ENCODE measurements at regions not wholly inside any gene's neighbourhood (a gene's known extent, or its start where the extent isn't known, plus 50 kb on each side); places are given as distances from the start of the nearest gene placed in this dataset.

GRCh38 chr11:104556606-104557301 is 341.5 kb downstream of the CASP12 start:
- DNase-seq (ENCODE audit: low spot score), result no peak
- no peaks in the 10 kb centered on the region for H3K36me3 ChIP-seq
- intact Hi-C loops (cut with DNase I), result no loop called here
- 77% methylated on average over 4 of the region's 4 CpGs for WGBS
- H3K27ac ChIP-seq, result no peak overlapping the region
- no peaks in the 10 kb centered on the region for H3K4me1 ChIP-seq (replicated peaks)
- H3K9me3 ChIP-seq, result no peaks in the 10 kb centered on the region
- no peaks in the 10 kb centered on the region for H3K27me3 ChIP-seq (replicated peaks; ENCODE audit: insufficient read depth)
- TF ChIP-seq POLR2A (IDR thresholded peaks at IDR 0.05), result no peak
- TF ChIP-seq POLR2AphosphoS5 (IDR thresholded peaks at IDR 0.05), result no peak
- TF ChIP-seq CTCF (IDR thresholded peaks at IDR 0.05), result no peak
- no peak overlapping the region for H3K4me3 ChIP-seq

GRCh38 chr11:104549019-104549418 is 349.2 kb downstream of the CASP12 start:
- WGBS, result 65% methylated on average over 1 of the region's 1 CpG

GRCh38 chr11:104547996-104548661 is 350.1 kb downstream of the CASP12 start:
- Histone ChIP-seq H3K36me3 (no peaks in the 10 kb centered on the region), H3K9me3 (no peaks in the 10 kb centered on the region), H3K27me3 (replicated peaks; ENCODE audit: insufficient read depth) (no peaks in the 10 kb centered on the region), H3K4me3 (no peak overlapping the region), H3K4me1 (replicated peaks) (no peaks in the 10 kb centered on the region), H3K27ac (no peak overlapping the region)
- intact Hi-C loops (cut with DNase I), result no loop called here
- DNase-seq (ENCODE audit: low spot score), result no peak
- 94% methylated on average over 3 of the region's 3 CpGs for WGBS
- TF ChIP-seq POLR2AphosphoS5 (IDR thresholded peaks at IDR 0.05), result no peak

More at GRCh38 chr11:104549019-104549418, 349.2 kb downstream of the CASP12 start:
- no peaks in the 10 kb centered on the region for H3K9me3 ChIP-seq
- intact Hi-C loops (cut with DNase I), result no loop called here
- H3K4me3 ChIP-seq, result no peak overlapping the region
- no peak overlapping the region for H3K27ac ChIP-seq
- no peaks in the 10 kb centered on the region for H3K4me1 ChIP-seq (replicated peaks)
- DNase-seq (ENCODE audit: low spot score), result no peak
- no peaks in the 10 kb centered on the region for H3K27me3 ChIP-seq (replicated peaks; ENCODE audit: insufficient read depth)
- no peaks in the 10 kb centered on the region for H3K36me3 ChIP-seq
- TF ChIP-seq POLR2A (IDR thresholded peaks at IDR 0.05) (no peak), POLR2AphosphoS5 (IDR thresholded peaks at IDR 0.05) (no peak), CTCF (IDR thresholded peaks at IDR 0.05) (no peak)

- H3K4me1 ChIP-seq (replicated peaks), result no peaks in the 10 kb centered on the region
- WGBS, result 93% methylated on average over 2 of the region's 2 CpGs
Observed at GRCh38 chr11:104546501-104546900, 351.8 kb downstream of the CASP12 start.

GRCh38 chr11:104541701-104542100 is 356.6 kb downstream of the CASP12 start:
- DNase-seq (ENCODE audit: low spot score), result no peak
- Histone ChIP-seq H3K27ac (no peak overlapping the region), H3K27me3 (replicated peaks; ENCODE audit: insufficient read depth) (no peaks in the 10 kb centered on the region), H3K4me1 (replicated peaks) (no peaks in the 10 kb centered on the region), H3K9me3 (no peaks in the 10 kb centered on the region), H3K36me3 (no peaks in the 10 kb centered on the region), H3K4me3 (no peak overlapping the region)
- TF ChIP-seq CTCF (IDR thresholded peaks at IDR 0.05), result no peak
- TF ChIP-seq POLR2AphosphoS5 (IDR thresholded peaks at IDR 0.05), result no peak
- intact Hi-C loops (cut with DNase I), result no loop called here
- WGBS, result 10% methylated on average over 1 of the region's 1 CpG

More at GRCh38 chr11:104546501-104546900, 351.8 kb downstream of the CASP12 start:
- H3K4me3 ChIP-seq, result no peak overlapping the region
- H3K9me3 ChIP-seq, result no peaks in the 10 kb centered on the region
- no peaks in the 10 kb centered on the region for H3K27me3 ChIP-seq (replicated peaks; ENCODE audit: insufficient read depth)
- intact Hi-C loops (cut with DNase I), result no loop called here
- H3K27ac ChIP-seq, result no peak overlapping the region
- no peak for DNase-seq (ENCODE audit: low spot score)
- no peak for TF ChIP-seq POLR2AphosphoS5 (IDR thresholded peaks at IDR 0.05)
- no peaks in the 10 kb centered on the region for H3K36me3 ChIP-seq

GRCh38 chr11:104538313-104538712 is 359.9 kb downstream of the CASP12 start:
- TF ChIP-seq POLR2AphosphoS5 (IDR thresholded peaks at IDR 0.05) (no peak), CTCF (IDR thresholded peaks at IDR 0.05) (no peak), POLR2A (IDR thresholded peaks at IDR 0.05) (no peak)
- no peak overlapping the region for H3K27ac ChIP-seq
- WGBS, result 95% methylated on average over 1 of the region's 1 CpG
- H3K36me3 ChIP-seq, result no peaks in the 10 kb centered on the region
- intact Hi-C loops (cut with DNase I), result no loop called here
- no peaks in the 10 kb centered on the region for H3K4me1 ChIP-seq (replicated peaks)
- no peak for DNase-seq (ENCODE audit: low spot score)
- no peaks in the 10 kb centered on the region for H3K9me3 ChIP-seq
- H3K4me3 ChIP-seq, result no peak overlapping the region
- no peaks in the 10 kb centered on the region for H3K27me3 ChIP-seq (replicated peaks; ENCODE audit: insufficient read depth)
